HG03280 (cell line): ENCODE measurements at regions not wholly inside any gene's neighbourhood (a gene's known extent, or its start where the extent isn't known, plus 50 kb on each side); places are given as distances from the start of the nearest gene placed in this dataset.

ENCODE experiments used
- ATAC-seq: cut with Tn5 transposase; IDR thresholded peaks from one replicate; pipeline ENCODE4 v1.9.1; 2021; ENCODE audit warnings: mild to moderate bottlenecking, moderate library complexity; ENCODE audit not compliant: unreplicated experiment

DNA sequence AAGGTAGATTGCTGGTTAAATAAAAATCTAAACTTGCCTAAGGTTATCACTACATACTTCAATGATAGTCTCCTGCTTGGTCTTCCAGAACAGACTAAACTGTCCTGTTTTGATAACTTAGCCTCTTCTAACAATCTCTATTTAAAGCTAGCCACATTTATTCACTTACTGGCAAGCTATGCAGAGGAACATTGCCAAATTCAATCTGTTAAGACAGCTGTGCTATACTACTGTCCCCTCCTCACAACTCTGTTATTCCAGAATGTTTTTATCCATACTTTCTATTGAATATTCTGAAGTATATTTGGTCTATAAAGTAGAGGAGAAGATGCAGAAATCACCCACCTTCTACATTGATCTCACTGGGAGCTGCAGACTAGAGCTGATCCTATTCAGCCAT, 594.0 kb upstream of the CCDC54 start:
- ATAC-seq = no peak

GRCh38 chr3:106789276-106789675, 588.0 kb upstream of the CCDC54 start:
- no peak for ATAC-seq

DNA sequence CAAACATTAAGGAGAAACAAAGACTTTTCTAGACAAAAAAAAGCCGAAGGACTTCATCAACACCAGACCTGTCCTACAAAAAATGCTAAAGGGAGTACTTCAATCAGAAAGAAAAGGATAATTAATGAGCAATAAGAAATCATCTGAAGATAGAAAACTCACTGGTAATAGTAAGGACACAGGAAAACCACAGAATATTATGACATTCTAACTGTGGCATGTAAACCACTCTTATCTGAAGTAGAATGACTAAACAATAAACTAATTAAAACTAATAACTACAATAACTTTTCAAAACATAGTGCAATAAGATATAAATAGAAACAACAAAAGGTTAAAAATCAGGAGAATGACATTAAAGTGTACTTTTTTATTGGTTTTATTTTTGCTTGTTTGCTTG, 584.5 kb upstream of the CCDC54 start:
- no peak for ATAC-seq

GRCh38 chr3:106794442-106794841, 582.8 kb upstream of the CCDC54 start:
- no peak for ATAC-seq

DNA sequence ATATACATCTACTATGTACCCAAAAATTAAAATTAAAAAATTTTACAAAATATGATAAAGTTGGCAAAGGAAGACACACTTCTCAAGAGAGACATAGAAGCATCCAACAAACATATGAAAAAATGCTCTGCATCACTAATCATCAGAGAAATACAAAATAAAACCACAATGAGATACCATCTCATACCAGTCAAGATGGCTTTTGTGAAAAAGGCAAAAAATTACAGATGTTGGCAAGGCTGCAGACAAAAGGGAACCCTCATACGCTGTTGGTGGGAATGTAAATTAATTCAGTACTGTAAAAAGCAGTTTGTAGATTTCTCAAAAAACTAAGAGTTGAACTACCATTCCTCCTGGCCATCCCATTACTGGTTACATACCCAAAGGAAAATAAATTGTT, 581.7 kb upstream of the CCDC54 start:
- ATAC-seq = no peak

DNA sequence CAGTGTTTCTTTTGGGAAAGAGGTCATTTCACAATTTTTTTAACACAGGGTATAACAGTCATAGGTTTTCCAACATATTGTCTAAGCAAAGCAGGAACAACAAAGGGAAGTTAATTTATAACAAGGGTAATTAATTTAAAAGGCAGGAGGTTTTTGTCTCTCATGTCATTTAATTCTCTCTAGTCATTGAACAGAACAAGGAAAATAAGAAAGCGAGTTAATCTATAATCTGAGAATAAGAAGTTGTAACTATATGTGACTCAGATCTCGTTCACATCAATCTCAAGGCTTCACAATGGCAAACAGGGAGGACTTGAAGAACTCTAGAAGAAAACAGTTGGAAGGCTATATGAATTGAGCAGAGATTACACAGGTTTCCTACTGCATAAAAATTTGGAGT, 579.8 kb upstream of the CCDC54 start:
- ATAC-seq = no peak

GRCh38 chr3:106805625-106806024, 571.6 kb upstream of the CCDC54 start:
- no peak for ATAC-seq

DNA sequence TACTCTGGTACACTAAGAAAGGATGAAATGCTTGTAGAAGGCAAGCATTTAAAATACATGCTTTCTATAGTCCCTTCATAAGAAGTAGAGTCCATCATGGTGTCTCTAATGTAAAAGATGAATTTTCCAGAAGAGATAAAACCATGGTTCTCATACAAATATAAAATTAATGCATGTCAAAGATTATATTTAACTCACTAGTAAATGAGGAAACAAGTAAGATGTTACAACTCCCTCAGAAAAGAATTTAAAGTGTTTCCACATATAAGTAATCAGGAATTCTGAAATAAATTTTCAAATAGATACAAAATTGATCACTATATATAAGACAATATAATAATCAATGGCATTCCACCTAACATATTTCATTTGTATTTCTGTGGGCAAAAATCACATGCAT, 570.3 kb upstream of the CCDC54 start:
- ATAC-seq = no peak

DNA sequence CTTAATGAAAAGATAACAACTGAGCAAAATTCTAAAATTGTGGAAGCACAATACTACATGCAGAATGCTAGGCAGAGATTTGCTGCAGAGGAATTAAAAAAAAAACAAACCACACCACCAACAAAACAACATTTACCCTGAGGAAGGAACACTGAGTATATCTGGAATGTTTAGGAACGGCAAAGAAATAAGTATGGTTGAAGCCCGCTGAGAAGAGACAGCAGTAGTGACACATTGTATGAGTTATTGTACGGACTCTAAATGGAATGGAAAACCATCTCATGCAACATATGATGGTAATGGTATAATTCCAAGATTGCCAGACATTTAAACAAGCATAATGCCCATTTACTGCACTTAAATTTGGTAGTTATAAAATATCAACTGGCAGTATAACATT, 568.2 kb upstream of the CCDC54 start:
- ATAC-seq = no peak

DNA sequence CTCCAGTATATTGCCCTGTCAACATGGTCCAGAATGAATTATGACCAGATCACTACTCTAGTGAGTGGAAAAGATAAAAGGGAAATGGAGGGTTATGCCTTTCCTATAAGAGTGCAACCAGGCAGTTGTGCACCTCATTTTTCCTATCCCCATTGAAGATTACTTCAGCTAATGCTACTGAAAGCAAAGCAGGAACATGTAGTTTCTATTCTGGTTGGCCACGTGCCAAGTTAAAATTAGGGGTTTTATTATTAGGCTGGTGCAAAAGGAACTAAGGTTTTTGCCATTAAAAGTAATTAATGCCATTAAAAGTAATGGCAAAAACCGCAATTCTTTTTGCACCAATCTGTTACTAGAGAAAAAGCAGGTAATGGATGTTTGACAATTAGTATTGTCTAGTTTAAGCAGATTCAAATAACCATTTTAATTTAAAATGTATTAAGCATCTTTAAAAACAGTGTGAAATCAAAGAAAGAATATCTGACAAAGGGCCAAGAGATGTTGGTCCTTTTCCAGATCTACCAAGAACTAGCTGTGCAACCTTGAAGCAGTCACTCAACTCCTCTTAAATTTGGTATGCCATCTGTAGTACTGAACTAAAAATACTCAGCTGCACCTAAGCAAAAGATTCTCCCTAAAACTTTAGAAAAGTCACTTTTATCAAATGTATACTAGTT, 567.5 kb upstream of the CCDC54 start:
- ATAC-seq = no peak

DNA sequence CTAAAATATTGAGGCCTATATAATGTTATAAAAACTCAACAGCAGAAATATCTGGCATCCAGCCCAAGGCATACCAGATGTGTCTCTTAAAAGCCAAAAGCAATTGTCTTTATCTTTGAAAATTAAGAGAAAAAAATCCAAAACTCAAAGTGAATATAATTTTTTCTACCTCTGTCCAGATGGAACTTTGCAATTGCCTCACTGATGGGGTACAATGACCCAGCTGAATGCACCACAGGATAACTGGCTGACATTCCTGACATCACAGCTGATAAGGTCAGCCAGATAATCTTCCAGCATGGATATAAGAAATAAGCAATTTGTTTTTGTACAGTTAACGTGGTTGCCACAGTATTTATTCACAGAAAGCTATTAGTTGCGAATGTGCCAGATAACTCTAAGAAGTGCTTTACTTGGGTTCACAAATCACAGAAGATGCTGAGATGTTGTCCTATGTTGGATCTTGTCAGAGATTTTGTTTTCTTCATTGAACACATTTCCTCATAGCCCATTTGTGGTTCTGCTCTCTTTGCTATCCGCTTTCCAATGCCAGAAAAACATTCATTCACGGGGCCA, 566.9 kb upstream of the CCDC54 start:
- no peak for ATAC-seq

DNA sequence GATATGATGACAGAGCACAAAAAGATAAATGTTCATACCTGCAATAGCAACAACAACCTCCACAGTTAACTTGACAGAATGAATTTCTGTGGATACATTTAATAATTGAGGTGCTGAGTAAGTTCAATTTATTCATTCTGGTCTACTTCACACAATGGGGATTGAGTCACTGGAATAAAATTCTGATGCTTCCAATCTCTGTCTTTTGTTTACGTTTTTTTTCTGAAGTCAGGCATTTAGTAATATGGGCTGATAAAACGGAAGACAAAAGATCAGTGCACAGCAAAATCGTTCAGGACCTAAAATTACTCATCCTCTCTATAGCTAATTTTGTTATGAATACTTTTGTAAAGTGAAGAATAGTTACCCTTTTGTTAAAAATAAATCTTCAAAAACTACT, 565.9 kb upstream of the CCDC54 start:
- no peak for ATAC-seq

DNA sequence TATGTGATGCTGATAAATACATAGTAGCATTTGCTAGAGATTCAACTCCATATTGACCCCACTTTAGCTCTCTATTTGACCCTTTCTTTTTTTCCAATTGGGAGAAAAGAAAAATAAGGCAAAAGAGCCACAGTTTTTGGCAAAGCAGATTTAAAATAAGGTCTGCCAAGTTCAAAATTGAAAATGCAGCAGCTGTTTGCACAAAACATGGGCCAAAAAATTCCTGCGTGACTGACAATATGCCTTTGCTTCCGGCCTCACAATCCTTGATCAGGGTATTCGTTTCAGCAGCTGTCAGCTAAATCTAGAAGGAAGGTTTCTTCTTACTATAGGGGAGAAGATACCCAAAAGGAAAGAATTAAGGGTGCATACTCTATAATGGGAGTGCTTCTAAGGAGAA, 563.5 kb upstream of the CCDC54 start:
- ATAC-seq = no peak

DNA sequence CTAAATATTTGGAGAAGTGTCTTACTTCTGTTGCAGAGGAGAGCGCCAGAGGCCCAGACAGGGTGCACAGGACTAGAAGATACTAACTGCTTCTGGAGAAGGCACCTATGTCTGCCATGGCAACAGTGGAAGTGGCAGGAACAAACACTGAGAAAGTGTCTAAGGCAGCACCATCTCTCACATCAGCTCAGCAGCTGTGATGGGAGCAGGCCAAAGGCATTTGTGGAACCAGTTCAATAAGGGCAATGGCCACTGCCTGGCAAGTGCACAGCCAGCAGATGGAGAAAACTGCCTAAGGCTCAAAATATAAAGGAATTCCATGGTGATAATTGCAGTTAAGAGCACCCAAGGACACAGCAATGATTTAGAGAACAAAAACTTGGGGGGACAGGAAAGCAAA, 563.0 kb upstream of the CCDC54 start:
- no peak for ATAC-seq

- ATAC-seq = no peak
Measured at GRCh38 chr3:106816838-106817237, 560.4 kb upstream of the CCDC54 start.

DNA sequence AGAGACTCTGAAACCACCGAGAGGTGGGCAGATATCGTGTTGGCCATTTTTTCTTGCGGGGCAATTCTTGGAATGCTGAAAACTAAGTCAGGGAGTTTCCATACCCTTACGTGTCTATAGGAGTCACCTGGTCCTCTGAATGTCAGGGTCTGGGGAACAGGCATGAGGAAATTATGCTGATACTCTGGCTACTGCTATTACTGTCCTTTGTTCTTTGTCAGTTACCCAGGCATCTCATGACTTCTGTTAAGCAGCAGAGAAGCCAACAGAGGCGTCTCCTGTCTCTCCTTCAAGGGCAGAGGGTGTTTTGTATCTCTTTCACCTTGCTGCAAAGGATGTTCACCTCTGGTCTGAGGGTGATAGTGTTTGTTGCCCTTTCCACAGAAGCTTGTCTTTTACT, 559.5 kb upstream of the CCDC54 start:
- ATAC-seq = no peak

GRCh38 chr3:106819440-106819839, 557.8 kb upstream of the CCDC54 start:
- ATAC-seq = no peak

DNA sequence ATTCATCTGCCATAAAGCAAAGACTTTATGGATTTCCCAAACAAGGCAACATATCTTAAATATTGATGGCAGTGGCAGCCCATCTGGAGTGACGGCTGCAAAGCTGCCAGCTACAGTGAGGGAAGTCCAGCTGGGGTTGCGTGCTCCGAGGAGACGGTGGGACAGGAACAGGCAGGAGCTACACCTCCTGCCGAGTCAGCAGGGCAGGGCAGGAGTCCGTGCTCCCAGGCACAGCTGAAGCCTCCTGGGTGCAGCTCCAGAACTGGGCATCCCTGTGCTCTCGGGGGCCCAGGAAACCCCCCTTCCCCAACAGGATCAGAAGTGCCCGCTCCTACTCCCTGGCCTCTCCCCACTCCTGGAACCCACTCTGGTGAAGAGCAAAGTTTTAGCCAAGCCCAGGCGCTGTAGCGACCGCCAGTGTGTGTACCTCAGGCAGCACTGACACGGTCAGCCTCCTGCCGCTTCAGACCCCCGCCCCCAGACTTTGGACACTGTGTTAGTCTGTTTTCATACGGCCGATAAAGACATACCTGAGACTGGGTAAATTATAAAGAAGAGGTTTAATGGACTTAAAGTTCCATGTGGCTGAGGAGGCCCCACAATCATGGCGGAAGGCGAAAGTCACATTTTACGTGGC, 556.4 kb upstream of the CCDC54 start:
- ATAC-seq = no peak

- no peak for ATAC-seq
Measured at GRCh38 chr3:106821801-106822200, 555.4 kb upstream of the CCDC54 start.

GRCh38 chr3:106822204-106822603, 555.0 kb upstream of the CCDC54 start:
- no peak for ATAC-seq

DNA sequence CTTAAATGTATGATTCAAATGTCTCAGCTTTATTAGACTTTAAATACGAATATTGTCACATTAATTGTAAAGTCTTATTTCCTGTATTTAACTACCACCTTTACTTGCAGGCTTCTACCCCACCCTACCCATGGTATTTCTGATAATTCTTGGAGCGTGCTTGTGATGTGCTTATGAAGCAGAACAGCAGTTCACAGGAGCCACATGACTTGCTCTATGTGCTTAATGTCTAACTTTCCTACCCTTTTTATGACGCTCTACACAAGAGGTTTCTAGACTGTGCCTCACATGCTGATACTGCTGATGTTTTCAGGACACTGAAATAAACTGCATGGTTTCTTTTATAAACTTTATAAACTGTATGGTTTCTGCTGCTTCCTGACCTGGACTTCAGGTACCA, 553.5 kb upstream of the CCDC54 start:
- no peak for ATAC-seq

GRCh38 chr3:106824856-106825255, 552.4 kb upstream of the CCDC54 start:
- no peak for ATAC-seq
